Loucy (cell line): ENCODE measurements at regions not wholly inside any gene's neighbourhood (a gene's known extent, or its start where the extent isn't known, plus 50 kb on each side); places are given as distances from the start of the nearest gene placed in this dataset.

Experiments
- EZH2phosphoT487 ChIP-seq: fragments of 200-600 bp; IDR thresholded peaks from 2 replicates; pipeline ENCODE4 v1.6.1; 2018; ENCODE audit warnings: antibody characterized with exemption, mild to moderate bottlenecking, moderate library complexity, borderline replicate concordance
- TF ChIP-seq, protein P1 (sequence below): fragments of 200-600 bp; sonication (generic); conservative IDR thresholded peaks from 2 replicates; pipeline ENCODE4 v1.5.1; 2014; ENCODE audit warnings: mild to moderate bottlenecking, antibody characterized with exemption, low read length

DNA sequence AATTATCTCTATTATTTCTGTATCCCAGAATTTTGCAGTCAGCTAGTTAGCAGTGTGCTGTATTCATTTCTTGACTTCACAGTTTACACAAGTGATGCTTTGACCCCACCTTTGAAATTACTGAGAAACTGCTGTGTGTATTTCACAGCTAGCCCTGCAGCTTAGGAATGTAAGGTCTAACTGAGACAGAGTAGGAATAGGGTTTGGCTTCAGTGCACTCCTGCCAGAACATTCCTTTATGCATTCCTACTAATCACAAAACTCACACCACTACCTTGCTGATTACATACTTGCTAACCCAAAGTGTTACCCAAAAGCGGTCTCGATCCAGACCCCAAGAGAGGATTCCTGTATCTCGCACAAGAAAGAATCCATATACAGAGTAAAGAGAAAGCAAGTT lies 551.8 kb downstream of the CDH9 start:
- TF ChIP-seq, protein P1, sequence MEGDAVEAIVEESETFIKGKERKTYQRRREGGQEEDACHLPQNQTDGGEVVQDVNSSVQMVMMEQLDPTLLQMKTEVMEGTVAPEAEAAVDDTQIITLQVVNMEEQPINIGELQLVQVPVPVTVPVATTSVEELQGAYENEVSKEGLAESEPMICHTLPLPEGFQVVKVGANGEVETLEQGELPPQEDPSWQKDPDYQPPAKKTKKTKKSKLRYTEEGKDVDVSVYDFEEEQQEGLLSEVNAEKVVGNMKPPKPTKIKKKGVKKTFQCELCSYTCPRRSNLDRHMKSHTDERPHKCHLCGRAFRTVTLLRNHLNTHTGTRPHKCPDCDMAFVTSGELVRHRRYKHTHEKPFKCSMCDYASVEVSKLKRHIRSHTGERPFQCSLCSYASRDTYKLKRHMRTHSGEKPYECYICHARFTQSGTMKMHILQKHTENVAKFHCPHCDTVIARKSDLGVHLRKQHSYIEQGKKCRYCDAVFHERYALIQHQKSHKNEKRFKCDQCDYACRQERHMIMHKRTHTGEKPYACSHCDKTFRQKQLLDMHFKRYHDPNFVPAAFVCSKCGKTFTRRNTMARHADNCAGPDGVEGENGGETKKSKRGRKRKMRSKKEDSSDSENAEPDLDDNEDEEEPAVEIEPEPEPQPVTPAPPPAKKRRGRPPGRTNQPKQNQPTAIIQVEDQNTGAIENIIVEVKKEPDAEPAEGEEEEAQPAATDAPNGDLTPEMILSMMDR, result no peak
- no peak for TF ChIP-seq EZH2phosphoT487
